Upper lobe of left lung (tissue), 6 donors: ENCODE measurements at regions not wholly inside any gene's neighbourhood (a gene's known extent, or its start where the extent isn't known, plus 50 kb on each side); places are given as distances from the start of the nearest gene placed in this dataset.
A peak's percentile ranks its signal among the peaks of the same experiment; 100 is the strongest.

Experiments used
- ATAC-seq, 2 donors: fragments of 200-7000 bp; cut with Tn5 transposase; one replicate each; pipeline ENCODE4 v1.9.1; 2022; ENCODE audit warnings: mild to moderate bottlenecking in 2 of 2, moderate library complexity in 2 of 2; ENCODE audit not compliant: low FRiP score in 2 of 2
- DNase-seq, 2 donors: peaks; one replicate each; pipeline ENCODE4 v3.0.0-alpha.2; 2019 to 2020
- H3K27ac ChIP-seq, 4 donors: fragments of 200-600 bp; sonication (generic); one replicate each; pipeline ENCODE4 v1.5.1; 2016 to 2019
- H3K27me3 ChIP-seq, 4 donors: fragments of 200-600 bp; sonication (generic); one replicate each; pipeline ENCODE4 v1.5.1; 2017 to 2019
- H3K36me3 ChIP-seq, 4 donors: fragments of 200-600 bp; sonication (generic); one replicate each; pipeline ENCODE4 v1.5.1; 2016 to 2019
- H3K4me1 ChIP-seq, 4 donors: fragments of 200-600 bp; sonication (generic); one replicate each; pipeline ENCODE4 v1.5.1; 2018 to 2019
- H3K4me3 ChIP-seq, 4 donors: fragments of 200-600 bp; sonication (generic); one replicate each; pipeline ENCODE4 v1.5.1; 2017 to 2019; ENCODE audit warnings: mild to moderate bottlenecking in 2 of 4, moderate library complexity in 1 of 4
- H3K9me3 ChIP-seq, 4 donors: fragments of 200-600 bp; sonication (generic); one replicate each; pipeline ENCODE4 v1.5.1; 2018 to 2019
- EP300 ChIP-seq, 4 donors: sonication (generic); formaldehyde crosslinking; IDR thresholded peaks; one replicate each; pipeline ENCODE4 v1.5.1; 2017; ENCODE audit warnings: antibody characterized with exemption in 4 of 4, control low read depth in 2 of 4
- POLR2A ChIP-seq, 4 donors: fragments of 450-650 bp; IDR thresholded peaks; one replicate each; pipeline ENCODE4 v1.5.1; 2016 to 2017; ENCODE audit warnings: antibody characterized with exemption in 4 of 4, mild to moderate bottlenecking in 2 of 4
- POLR2AphosphoS5 ChIP-seq, 2 donors: sonication (generic); formaldehyde crosslinking; IDR thresholded peaks; one replicate each; pipeline ENCODE4 v1.5.1; 2017; ENCODE audit warnings: antibody characterized with exemption in 2 of 2
- WGBS, 2 donors: methylation state at CpG; one replicate each; pipeline ENCODE4 v1.1.5; 2017 to 2018; 5-methylcytosine and 5-hydroxymethylcytosine counted together
- TF ChIP-seq, protein P1 (sequence below), 6 experiments: fragments of 450-650 bp in 4 of 6; fragments of 200-600 bp in 2 of 6; sonication (generic) in 2 of 6; IDR thresholded peaks; one replicate each; pipeline ENCODE4 v1.5.1; 2016 to 2019; ENCODE audit warnings: antibody characterized with exemption in 6 of 6
- donor health status: DM: no; HTN: no; CAD: no; lungs with moderate emphysema.
- donor health status: DM: no; HTN: yes; CAD: no; lungs with severe emphysema.

DNA sequence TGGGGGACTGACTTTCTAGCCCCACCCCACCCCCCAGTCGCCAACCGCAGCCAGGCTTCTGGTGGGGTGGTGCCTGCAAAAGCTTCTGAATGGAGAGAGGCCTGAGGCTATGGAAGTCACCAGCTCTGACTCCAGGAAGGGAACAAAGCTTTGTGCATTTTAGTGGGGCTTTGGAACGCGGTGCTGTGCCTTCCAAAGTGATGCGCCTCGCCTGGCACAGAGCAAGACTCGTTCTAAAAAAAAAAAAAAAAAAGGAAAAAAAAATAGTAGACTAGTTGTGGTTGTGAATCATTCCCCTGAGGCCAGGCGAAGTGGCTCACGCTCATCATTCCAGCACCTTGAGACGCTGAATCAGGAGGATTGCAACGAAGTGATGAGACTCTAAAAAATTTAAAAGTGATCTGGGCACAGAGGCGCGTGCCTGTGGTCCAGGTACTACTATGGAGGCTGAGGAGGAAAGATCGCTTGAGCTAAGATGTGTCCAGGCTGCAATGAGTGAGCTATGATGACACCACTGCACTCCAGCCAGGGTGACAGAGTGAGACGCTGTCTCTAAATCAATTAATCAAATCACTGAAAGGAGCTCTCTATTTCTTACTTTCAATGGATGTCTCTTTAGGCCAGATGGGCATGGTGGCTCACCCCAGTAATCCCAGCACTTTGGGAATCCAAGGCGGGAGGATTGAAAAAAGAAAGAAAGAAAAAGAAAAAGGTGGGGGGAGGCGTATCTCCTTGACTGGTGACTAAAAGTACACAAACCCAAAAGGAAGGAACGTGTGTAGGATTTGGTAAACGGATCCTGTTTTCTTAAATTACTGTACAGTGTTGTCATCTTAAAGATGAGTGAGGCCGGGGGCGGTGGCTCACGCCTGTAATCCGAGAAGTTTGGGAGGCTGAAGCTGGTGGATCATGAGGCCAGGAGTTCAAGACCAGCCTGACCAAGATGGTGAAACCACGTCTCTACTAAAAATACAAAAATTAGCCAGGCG lies 259.6 kb upstream of the ALG10B start:
- Histone ChIP-seq H3K4me3 (no peak overlapping the region), H3K4me1 (no peaks in the 10 kb centered on the region), H3K27ac (no peak overlapping the region), H3K36me3 (no peaks in the 10 kb centered on the region), H3K9me3 (peaks cover 0 to 17% (median 2%) of the 10 kb centered on the region in 4 donors), H3K27me3 (no peaks in the 10 kb centered on the region)
- TF ChIP-seq EP300 (IDR thresholded peaks at IDR 0.05), result no peak
- TF ChIP-seq POLR2AphosphoS5 (IDR thresholded peaks at IDR 0.05), result no peak
- no peak for TF ChIP-seq POLR2A (IDR thresholded peaks at IDR 0.05)
- TF ChIP-seq, protein P1, sequence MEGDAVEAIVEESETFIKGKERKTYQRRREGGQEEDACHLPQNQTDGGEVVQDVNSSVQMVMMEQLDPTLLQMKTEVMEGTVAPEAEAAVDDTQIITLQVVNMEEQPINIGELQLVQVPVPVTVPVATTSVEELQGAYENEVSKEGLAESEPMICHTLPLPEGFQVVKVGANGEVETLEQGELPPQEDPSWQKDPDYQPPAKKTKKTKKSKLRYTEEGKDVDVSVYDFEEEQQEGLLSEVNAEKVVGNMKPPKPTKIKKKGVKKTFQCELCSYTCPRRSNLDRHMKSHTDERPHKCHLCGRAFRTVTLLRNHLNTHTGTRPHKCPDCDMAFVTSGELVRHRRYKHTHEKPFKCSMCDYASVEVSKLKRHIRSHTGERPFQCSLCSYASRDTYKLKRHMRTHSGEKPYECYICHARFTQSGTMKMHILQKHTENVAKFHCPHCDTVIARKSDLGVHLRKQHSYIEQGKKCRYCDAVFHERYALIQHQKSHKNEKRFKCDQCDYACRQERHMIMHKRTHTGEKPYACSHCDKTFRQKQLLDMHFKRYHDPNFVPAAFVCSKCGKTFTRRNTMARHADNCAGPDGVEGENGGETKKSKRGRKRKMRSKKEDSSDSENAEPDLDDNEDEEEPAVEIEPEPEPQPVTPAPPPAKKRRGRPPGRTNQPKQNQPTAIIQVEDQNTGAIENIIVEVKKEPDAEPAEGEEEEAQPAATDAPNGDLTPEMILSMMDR (IDR thresholded peaks at IDR 0.05), result no peak
- ATAC-seq (no peak), DNase-seq (peak in 1 of 2 donors; percentile 3)
- 77 to 79% methylated on average over 25 of the region's 25 CpGs for WGBS, 2 donors

DNA sequence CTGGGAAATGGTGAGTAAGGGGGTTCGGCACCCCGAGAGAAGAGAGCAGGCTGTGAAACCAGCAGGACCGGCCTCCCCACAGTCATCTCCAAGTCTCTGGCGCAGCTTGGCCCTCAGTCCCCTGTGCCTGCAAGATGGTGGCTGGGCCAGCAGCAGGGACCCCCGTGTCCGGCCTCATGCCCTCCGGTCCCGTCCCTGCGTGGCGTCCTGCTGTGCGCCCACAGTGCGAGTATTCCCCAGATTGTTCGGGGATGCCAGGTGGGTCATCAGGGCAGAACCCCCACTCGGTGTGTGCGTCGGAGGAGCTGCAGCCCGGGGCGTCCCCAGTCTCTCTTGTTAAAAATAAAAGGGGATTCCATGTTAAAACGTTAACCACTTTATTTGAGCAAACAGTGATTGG lies 216.9 kb upstream of the ALG10B start:
- H3K4me1 ChIP-seq, result no peaks in the 10 kb centered on the region
- WGBS, 2 donors, result 89 to 96% methylated on average over 18 to 19 of the region's 19 CpGs
- peaks cover 0 to 11% (median 0%) of the 10 kb centered on the region in 4 donors for H3K9me3 ChIP-seq
- H3K27ac ChIP-seq, result no peak overlapping the region
- DNase-seq, result peak in 1 of 2 donors; percentile 70
- no peak for ATAC-seq
- H3K27me3 ChIP-seq, result no peaks in the 10 kb centered on the region
- no peaks in the 10 kb centered on the region for H3K36me3 ChIP-seq
- no peak for TF ChIP-seq EP300 (IDR thresholded peaks at IDR 0.05)
- TF ChIP-seq, protein P1 (IDR thresholded peaks at IDR 0.05), result no peak
- TF ChIP-seq POLR2AphosphoS5 (IDR thresholded peaks at IDR 0.05), result no peak
- TF ChIP-seq POLR2A (IDR thresholded peaks at IDR 0.05), result no peak
- no peak overlapping the region for H3K4me3 ChIP-seq

DNA sequence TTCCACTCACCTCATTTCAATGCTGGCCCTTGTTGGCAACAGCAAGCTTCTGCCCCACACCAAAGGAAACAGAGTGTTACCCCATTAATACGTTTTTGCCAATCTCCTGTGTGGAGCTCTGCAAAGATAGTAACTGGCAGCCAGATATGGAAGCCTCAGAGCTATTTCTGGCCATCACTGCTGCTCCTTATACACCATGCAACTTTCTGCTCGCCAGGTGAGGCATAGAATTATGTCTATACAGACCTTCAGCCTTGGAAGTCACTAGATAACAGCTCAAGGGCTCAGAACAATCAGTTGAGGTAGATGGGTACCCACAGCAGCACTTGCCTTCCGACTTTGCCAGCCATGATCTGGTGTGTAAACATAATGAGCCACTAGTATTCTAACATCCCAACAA lies 214.8 kb upstream of the ALG10B start:
- ATAC-seq (no peak), DNase-seq (no peak)
- Histone ChIP-seq H3K27ac (no peak overlapping the region), H3K36me3 (no peaks in the 10 kb centered on the region), H3K4me3 (no peak overlapping the region), H3K27me3 (no peaks in the 10 kb centered on the region), H3K9me3 (peaks cover 0 to 11% (median 0%) of the 10 kb centered on the region in 4 donors), H3K4me1 (no peaks in the 10 kb centered on the region)
- 17 to 33% methylated on average over 3 of the region's 3 CpGs for WGBS, 2 donors
- no peak for TF ChIP-seq POLR2A (IDR thresholded peaks at IDR 0.05)
- no peak for TF ChIP-seq EP300 (IDR thresholded peaks at IDR 0.05)
- no peak for TF ChIP-seq POLR2AphosphoS5 (IDR thresholded peaks at IDR 0.05)

DNA sequence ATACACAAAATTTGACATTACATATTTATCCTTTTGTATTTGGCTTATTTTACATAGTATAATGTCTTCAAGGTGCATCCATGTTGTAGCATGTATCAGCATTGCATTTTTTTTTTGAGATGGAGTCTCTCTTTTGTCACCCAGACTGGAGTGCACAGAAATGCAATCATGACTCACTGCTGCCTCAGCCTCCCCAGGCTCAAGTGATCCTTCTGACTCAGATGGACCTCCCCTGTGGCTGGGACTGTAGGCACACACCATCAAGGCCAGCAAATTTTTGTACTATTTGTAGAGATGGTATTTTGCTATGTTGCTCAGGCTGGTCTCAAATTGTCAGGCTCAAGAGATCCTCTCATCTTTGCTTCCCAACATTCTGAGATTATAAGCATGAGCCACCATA lies 214.4 kb upstream of the ALG10B start:
- Histone ChIP-seq H3K27ac (no peak overlapping the region), H3K9me3 (peaks cover 0 to 11% (median 0%) of the 10 kb centered on the region in 4 donors), H3K4me3 (no peak overlapping the region), H3K4me1 (no peaks in the 10 kb centered on the region), H3K36me3 (no peaks in the 10 kb centered on the region), H3K27me3 (no peaks in the 10 kb centered on the region)
- no peak for TF ChIP-seq POLR2A (IDR thresholded peaks at IDR 0.05)
- no peak for TF ChIP-seq EP300 (IDR thresholded peaks at IDR 0.05)
- TF ChIP-seq, protein P1 (IDR thresholded peaks at IDR 0.05), result no peak
- no peak for TF ChIP-seq POLR2AphosphoS5 (IDR thresholded peaks at IDR 0.05)
- no peak for ATAC-seq
- DNase-seq, result no peak

DNA sequence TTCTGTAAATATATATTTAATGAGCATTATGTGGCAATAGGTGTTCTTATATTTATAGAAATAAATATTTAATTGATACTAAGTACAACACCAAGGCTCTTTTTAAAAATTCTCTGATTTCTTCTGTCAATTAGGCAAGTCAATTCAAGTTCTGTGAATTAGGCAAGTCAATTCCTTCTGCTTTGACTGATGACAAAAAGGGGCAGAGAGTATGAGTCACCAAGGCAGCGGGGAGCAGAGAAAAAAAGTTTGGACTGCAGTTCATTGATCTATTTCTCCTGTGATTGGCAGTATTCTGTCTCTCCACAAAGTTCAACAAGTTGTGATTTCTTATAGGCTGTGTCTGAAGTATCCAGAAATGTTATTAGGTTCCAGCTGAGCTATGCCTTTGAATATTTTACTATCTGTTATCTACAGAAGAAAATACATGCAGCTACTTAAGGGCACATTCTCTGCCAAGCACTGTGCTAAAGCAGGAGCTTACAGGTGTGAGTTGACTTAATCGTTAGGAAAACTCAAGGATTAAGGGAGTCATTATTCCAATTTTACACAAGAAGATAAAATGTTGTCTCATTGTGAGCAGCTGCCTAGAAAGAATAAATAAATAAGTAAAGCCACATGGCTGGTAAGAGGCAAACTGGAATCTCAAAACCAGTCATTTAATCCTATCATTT lies 206.4 kb upstream of the ALG10B start:
- Histone ChIP-seq H3K4me1 (no peaks in the 10 kb centered on the region), H3K4me3 (no peak overlapping the region), H3K36me3 (no peaks in the 10 kb centered on the region), H3K27ac (no peak overlapping the region), H3K9me3 (no peaks in the 10 kb centered on the region), H3K27me3 (no peaks in the 10 kb centered on the region)
- no peak for TF ChIP-seq POLR2A (IDR thresholded peaks at IDR 0.05)
- TF ChIP-seq EP300 (IDR thresholded peaks at IDR 0.05), result no peak
- TF ChIP-seq, protein P1 (IDR thresholded peaks at IDR 0.05), result no peak
- no peak for TF ChIP-seq POLR2AphosphoS5 (IDR thresholded peaks at IDR 0.05)
- 54 to 64% methylated on average over 2 of the region's 2 CpGs for WGBS, 2 donors
- DNase-seq, result no peak
- ATAC-seq, result no peak
